ENCODE measurements at regions not wholly inside any gene's neighbourhood (a gene's known extent, or its start where the extent isn't known, plus 50 kb on each side); places are given as distances from the start of the nearest gene placed in this dataset.

- TF ChIP-seq EZH2 (IDR thresholded peaks at IDR 0.05; ENCODE audit: insufficient read depth, poor library complexity, severe bottlenecking) (no peak), EZH2phosphoT487 (IDR thresholded peaks at IDR 0.05; ENCODE audit: insufficient read depth, low read depth) (no peak)
Observed at GRCh38 chr9:13431222-13431536, 151.7 kb upstream of the MPDZ start.

Measured in GM23248 (cell line).